GM23248 (cell line): ENCODE measurements at regions not wholly inside any gene's neighbourhood (a gene's known extent, or its start where the extent isn't known, plus 50 kb on each side); places are given as distances from the start of the nearest gene placed in this dataset.
"Not testable (repeated sequence)": the region's sequence is repeated elsewhere in the genome, so short reads cannot be mapped to it uniquely, and the experiment has no call there.

ENCODE experiments used
- DNase-seq: peaks from one replicate; pipeline ENCODE4 v3.0.0-alpha.2; 2015
- H2AFZ ChIP-seq: fragments of 200-600 bp; sonication (generic); 2 replicates; pipeline ENCODE4 v1.6.1; 2016; ENCODE audit warnings: antibody characterized with exemption
- H3F3A ChIP-seq: fragments of 200-600 bp; sonication (generic); 2 replicates; pipeline ENCODE4 v1.6.1; 2016; ENCODE audit warnings: mild to moderate bottlenecking, antibody characterized with exemption, mixed run types; ENCODE audit not compliant: insufficient read depth
- H3K27ac ChIP-seq: fragments of 200-600 bp; sonication (generic); 2 replicates; pipeline ENCODE4 v1.5.1; 2016; ENCODE audit warnings: mild to moderate bottlenecking
- H3K27me3 ChIP-seq: fragments of 200-600 bp; sonication (generic); replicated peaks from 2 replicates; pipeline ENCODE4 v1.6.1; 2016; ENCODE audit warnings: mild to moderate bottlenecking; ENCODE audit not compliant: insufficient read depth
- H3K36me3 ChIP-seq: fragments of 200-600 bp; sonication (generic); 2 replicates; pipeline ENCODE4 v1.6.1; 2016; ENCODE audit warnings: low read depth, mild to moderate bottlenecking
- H3K4me1 ChIP-seq: fragments of 200-600 bp; sonication (generic); 2 replicates; pipeline ENCODE4 v1.6.1; 2016; ENCODE audit warnings: mild to moderate bottlenecking; ENCODE audit not compliant: insufficient read depth
- H3K4me2 ChIP-seq: fragments of 200-600 bp; sonication (generic); one replicate; pipeline ENCODE4 v1.6.1; 2016; ENCODE audit warnings: mild to moderate bottlenecking; ENCODE audit not compliant: unreplicated experiment
- H3K4me3 ChIP-seq: fragments of 200-600 bp; sonication (generic); 2 replicates; pipeline ENCODE4 v1.5.1; 2016; ENCODE audit warnings: mild to moderate bottlenecking
- H3K79me2 ChIP-seq: fragments of 200-600 bp; sonication (generic); 2 replicates; pipeline ENCODE4 v1.6.1; 2016; ENCODE audit warnings: mild to moderate bottlenecking; ENCODE audit not compliant: insufficient read depth
- H3K9ac ChIP-seq: fragments of 200-600 bp; sonication (generic); 2 replicates; pipeline ENCODE4 v1.6.1; 2016; ENCODE audit warnings: mild to moderate bottlenecking
- H3K9me2 ChIP-seq: fragments of 200-600 bp; sonication (generic); 2 replicates; pipeline ENCODE4 v1.6.1; 2016; ENCODE audit warnings: mixed run types, mild to moderate bottlenecking, moderate library complexity; ENCODE audit not compliant: insufficient read depth
- H3K9me3 ChIP-seq: fragments of 200-600 bp; sonication (generic); one replicate; pipeline ENCODE4 v1.6.1; 2017; ENCODE audit warnings: low read depth
- H4K20me1 ChIP-seq: fragments of 200-600 bp; sonication (generic); 2 replicates; pipeline ENCODE4 v1.6.0; 2016; ENCODE audit not compliant: insufficient read depth
- WGBS, 2 experiments: methylation state at CpG; one replicate each; pipeline ENCODE4 v1.1.6; 2015 to 2017; ENCODE audit warnings: low lambda C conversion rate in 2 of 2, low coverage in 1 of 2; ENCODE audit errors: missing lambda C conversion rate in 2 of 2; 5-methylcytosine and 5-hydroxymethylcytosine counted together
- in situ Hi-C: fragments of 300-500 bp; cut with MboI; formaldehyde crosslinking; loops from 2 replicates; pipeline ENCODE4 v1.15.0; 2020

DNA sequence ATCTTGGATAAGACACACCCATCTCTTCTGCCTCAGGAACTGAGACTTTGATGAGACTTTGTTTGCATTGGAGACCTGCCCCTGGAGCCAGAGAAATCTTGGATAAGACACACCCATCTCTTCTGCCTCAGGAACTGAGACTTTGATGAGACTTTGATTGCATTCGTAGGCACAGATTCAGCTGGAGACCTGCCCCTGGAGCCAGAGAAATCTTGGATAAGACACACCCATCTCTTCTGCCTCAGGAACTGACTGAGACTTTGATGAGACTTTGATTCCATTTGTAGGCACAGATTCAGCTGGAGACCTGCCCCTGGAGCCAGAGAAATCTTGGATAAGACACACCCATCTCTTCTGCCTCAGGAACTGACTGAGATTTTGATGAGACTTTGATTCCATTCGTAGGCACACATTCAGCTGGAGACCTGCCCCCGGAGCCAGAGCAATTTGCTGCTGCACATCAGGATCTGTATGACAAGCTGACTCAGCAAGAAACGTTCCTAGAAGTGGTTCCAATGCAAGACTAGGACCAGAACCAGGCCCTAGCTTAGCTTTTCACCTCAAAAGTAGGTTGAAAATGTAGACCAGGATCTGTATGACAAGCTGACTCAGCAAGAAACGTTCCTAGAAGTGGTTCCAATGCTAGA lies 54.0 kb upstream of the TMEM97 start:
- H3K4me2 ChIP-seq, H3K4me1 ChIP-seq, in situ Hi-C loops, H3K9ac ChIP-seq, H3F3A ChIP-seq, H3K79me2 ChIP-seq, H3K9me3 ChIP-seq, H2AFZ ChIP-seq, H3K9me2 ChIP-seq, H3K4me3 ChIP-seq, H3K36me3 ChIP-seq, H3K27ac ChIP-seq, H3K27me3 ChIP-seq, H4K20me1 ChIP-seq: not testable (repeated sequence)
- 3 to 7% methylated on average over 5 of the region's 5 CpGs for whole genome bisulfite sequencing, 2 experiments
- peak; percentile 20 for DNase-seq

DNA sequence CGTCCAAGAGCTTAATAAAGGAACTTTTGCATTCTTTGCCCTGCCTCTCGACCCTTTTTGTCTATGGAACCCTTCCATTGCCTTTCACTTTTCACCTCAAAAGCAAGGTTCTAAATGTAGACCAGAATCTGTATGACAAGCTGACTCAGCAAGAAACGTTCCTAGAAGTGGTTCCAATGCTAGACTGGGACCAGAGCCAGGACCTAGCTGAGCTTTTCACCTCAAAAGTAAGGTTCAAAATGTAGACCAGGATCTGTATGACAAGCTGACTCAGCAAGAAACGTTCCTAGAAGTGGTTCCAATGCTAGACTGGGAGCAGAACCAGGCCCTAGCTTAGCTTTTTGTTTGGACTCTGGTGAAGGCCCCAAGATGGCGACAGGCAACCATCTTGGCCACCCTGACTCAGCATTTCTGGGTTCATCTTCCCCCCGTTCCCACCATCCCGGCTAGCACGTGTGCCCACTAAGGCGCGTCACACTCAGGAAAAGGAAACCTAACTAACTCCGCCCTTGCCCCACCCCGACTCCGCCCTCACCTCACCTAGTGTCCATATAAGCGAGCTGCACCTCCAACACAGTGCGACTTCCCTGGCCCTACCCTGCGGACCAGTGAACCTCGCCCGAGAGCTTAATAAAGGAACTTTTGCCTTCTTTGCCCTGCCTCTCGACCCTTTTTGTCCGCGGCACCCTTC lies 53.0 kb upstream of the TMEM97 start:
- H3K27me3 ChIP-seq, H3K36me3 ChIP-seq, H3K4me2 ChIP-seq, H3K4me1 ChIP-seq, in situ Hi-C loops, H2AFZ ChIP-seq, H3K79me2 ChIP-seq, H3K9me3 ChIP-seq, H3K27ac ChIP-seq, H3F3A ChIP-seq, H3K9ac ChIP-seq, H4K20me1 ChIP-seq, DNase-seq, H3K9me2 ChIP-seq, H3K4me3 ChIP-seq: not testable (repeated sequence)
- WGBS, 2 experiments: 80 to 81% methylated on average over 21 of the region's 21 CpGs

DNA sequence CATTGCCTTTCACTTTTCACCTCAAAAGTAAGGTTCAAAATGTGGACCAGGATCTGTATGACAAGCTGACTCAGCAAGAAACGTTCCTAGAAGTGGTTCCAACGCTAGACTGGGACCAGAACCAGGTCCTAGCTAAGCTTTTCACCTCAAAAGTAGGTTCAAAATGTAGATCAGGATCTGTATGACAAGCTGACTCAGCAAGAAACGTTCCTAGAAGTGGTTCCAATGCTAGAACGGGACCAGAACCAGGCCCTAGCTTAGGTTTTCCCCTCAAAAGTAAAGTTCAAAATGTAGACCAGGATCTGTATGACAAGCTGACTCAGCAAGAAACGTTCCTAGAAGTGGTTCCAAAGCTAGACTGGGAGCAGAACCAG lies 52.5 kb upstream of the TMEM97 start:
- H3F3A ChIP-seq, H3K4me3 ChIP-seq, H3K9me2 ChIP-seq, in situ Hi-C loops, H3K4me1 ChIP-seq, H3K27me3 ChIP-seq, H3K9ac ChIP-seq, H3K36me3 ChIP-seq, H4K20me1 ChIP-seq, H3K4me2 ChIP-seq, H3K9me3 ChIP-seq, H3K79me2 ChIP-seq, DNase-seq, H3K27ac ChIP-seq, H2AFZ ChIP-seq: not testable (repeated sequence)
- WGBS, 2 experiments: 52 to 61% methylated on average over 5 of the region's 5 CpGs

DNA sequence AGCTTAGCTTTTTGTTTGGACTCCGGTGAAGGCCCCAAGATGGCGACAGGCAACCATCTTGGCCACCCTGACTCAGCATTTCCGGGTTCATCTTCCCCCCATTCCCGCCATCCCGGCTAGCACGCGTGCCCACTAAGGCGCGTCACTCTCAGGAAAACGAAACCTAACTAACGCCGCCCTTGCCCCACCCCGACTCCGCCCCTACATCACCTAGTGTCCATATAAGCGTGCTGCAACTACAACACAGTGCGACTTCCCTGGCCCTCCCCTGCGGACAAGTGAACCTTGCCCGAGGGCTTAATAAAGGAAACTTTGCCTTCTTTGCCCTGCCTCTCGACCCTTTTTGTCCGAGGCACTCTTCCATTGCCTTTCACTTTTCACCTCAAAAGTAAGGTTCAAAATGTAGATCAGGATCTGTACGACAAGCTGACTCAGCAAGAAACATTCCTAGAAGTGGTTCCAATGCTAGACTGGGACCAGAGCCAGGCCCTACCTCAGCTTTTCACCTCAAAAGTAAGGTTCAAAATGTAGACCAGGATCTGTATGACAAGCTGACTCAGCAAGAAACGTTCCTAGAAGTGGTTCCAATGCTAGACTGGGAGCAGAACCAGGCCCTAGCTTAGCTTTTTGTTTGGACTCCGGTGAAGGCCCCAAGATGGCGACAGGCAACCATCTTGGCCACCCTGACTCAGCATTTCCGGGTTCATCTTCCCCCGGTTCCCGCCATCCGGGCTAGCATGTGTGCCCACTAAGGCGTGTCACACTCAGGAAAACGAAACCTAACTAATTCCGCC lies 51.9 kb upstream of the TMEM97 start:
- H3K4me2 ChIP-seq, H3K79me2 ChIP-seq, H2AFZ ChIP-seq, H3K9me2 ChIP-seq, H3K9me3 ChIP-seq, H3F3A ChIP-seq, DNase-seq, H3K4me3 ChIP-seq, H4K20me1 ChIP-seq, H3K27ac ChIP-seq, H3K27me3 ChIP-seq, H3K9ac ChIP-seq, in situ Hi-C loops, H3K36me3 ChIP-seq: not testable (repeated sequence)
- peaks cover 14% of the 10 kb centered on the region for H3K4me1 ChIP-seq
- WGBS, 2 experiments: 93% methylated on average over 27 to 31 of the region's 31 CpGs
